ENCODE measurements at regions not wholly inside any gene's neighbourhood (a gene's known extent, or its start where the extent isn't known, plus 50 kb on each side); places are given as distances from the start of the nearest gene placed in this dataset.
A peak's percentile ranks its signal among the peaks of the same experiment; 100 is the strongest.

GRCh38 chr4:24172406-24172805, 282.6 kb upstream of the PPARGC1A start:
- H3K27ac ChIP-seq = no peak overlapping the region
- no peaks in the 10 kb centered on the region for H3K36me3 ChIP-seq
- DNase-seq = no peak
- H3K9me3 ChIP-seq = peaks cover 0 to 1% (median 0%) of the 10 kb centered on the region in 11 donors
- no peak for TF ChIP-seq CTCF (IDR thresholded peaks at IDR 0.05)
- no peak for ATAC-seq
- H3K4me3 ChIP-seq = no peak overlapping the region
- no peaks in the 10 kb centered on the region for H3K27me3 ChIP-seq
- intact Hi-C loops (cut with DNase I) = loop anchor here in 1 of 10 donors (10.0 kb wide), 1 partner anchor 242 kb away; no protein-coding TSS in a partner anchor
- 80 to 81% methylated on average over 4 of the region's 4 CpGs for WGBS, 2 donors
- no peaks in the 10 kb centered on the region for H3K4me1 ChIP-seq

DNA sequence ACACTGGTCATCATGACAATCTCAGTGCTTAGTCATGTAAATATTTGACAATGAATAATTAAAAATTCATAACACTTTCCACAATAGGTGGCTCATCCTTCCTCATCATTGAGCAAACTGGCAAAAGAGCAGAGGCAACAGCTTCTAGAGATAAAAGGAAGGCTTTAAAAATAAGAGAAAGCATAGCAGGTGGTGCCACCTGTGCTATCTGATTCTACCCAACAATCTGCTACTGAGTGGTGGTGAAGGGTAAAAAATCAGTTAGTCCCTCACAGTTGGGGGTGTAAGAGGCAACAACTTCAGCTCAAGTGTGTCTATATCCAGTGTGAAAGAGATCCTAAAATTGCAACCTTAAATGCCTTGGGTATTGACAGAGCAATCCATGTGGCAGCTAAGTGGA, 280.1 kb upstream of the PPARGC1A start:
- no peaks in the 10 kb centered on the region for H3K4me1 ChIP-seq
- no peak for ATAC-seq
- peaks cover 0 to 10% (median 0%) of the 10 kb centered on the region in 11 donors for H3K9me3 ChIP-seq
- no peak overlapping the region for H3K4me3 ChIP-seq
- no peaks in the 10 kb centered on the region for H3K36me3 ChIP-seq
- no peak for DNase-seq
- H3K27ac ChIP-seq = no peak overlapping the region
- no peaks in the 10 kb centered on the region for H3K27me3 ChIP-seq
- intact Hi-C loops (cut with DNase I) = loop anchor here in 1 of 10 donors (10.0 kb wide), 1 partner anchor 245 kb away; no protein-coding TSS in a partner anchor
- no peak for TF ChIP-seq CTCF (IDR thresholded peaks at IDR 0.05)

- H3K9me3 ChIP-seq = peaks cover 0 to 10% (median 0%) of the 10 kb centered on the region in 11 donors
- no peak for ATAC-seq
- WGBS, 2 donors = 77 to 81% methylated on average over 2 of the region's 2 CpGs
- no peak for TF ChIP-seq CTCF (IDR thresholded peaks at IDR 0.05)
- no peaks in the 10 kb centered on the region for H3K27me3 ChIP-seq
- H3K4me3 ChIP-seq = no peak overlapping the region
- no peaks in the 10 kb centered on the region for H3K4me1 ChIP-seq
- H3K27ac ChIP-seq = no peak overlapping the region
- intact Hi-C loops (cut with DNase I) = no loop called here
- no peaks in the 10 kb centered on the region for H3K36me3 ChIP-seq
- DNase-seq = no peak
These were observed 278.8 kb upstream of the PPARGC1A start for GRCh38 chr4:24168658-24169057.

- Histone ChIP-seq H3K27me3 (no peaks in the 10 kb centered on the region), H3K36me3 (no peaks in the 10 kb centered on the region), H3K9me3 (peaks cover 0 to 10% (median 0%) of the 10 kb centered on the region in 11 donors), H3K4me3 (no peak overlapping the region), H3K4me1 (no peaks in the 10 kb centered on the region), H3K27ac (no peak overlapping the region)
- WGBS, 2 donors = 43 to 54% methylated on average over 1 of the region's 1 CpG
- intact Hi-C loops (cut with DNase I) = no loop called here
- DNase-seq (no peak), ATAC-seq (peak in 3 of 8 donors; percentile 41 to 79 (median 65))
- no peak for TF ChIP-seq CTCF (IDR thresholded peaks at IDR 0.05)
These were observed 276.7 kb upstream of the PPARGC1A start for GRCh38 chr4:24166501-24166900.
